ENCODE measurements at regions not wholly inside any gene's neighbourhood (a gene's known extent, or its start where the extent isn't known, plus 50 kb on each side); places are given as distances from the start of the nearest gene placed in this dataset.

DNA sequence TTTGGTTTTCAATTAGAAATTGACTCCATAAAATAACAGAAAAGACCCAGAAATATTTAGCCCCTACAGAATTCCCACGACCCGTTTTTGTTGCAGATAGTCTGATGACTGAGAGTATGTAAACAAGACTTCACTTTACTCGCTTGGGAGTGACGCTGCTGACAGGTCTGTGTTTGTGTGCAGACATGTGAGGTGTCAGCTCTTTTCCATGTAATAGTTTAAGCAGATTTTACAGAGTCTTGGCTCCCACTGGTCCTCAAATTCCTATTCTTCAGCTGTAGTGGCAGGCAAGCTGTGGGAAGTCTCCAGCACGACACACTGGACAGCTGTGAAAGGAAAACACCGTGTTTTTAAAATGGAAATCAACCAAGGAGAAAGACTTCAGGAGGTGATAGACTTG is 455.7 kb downstream of the GABRG1 start:
- TF ChIP-seq, protein P1, sequence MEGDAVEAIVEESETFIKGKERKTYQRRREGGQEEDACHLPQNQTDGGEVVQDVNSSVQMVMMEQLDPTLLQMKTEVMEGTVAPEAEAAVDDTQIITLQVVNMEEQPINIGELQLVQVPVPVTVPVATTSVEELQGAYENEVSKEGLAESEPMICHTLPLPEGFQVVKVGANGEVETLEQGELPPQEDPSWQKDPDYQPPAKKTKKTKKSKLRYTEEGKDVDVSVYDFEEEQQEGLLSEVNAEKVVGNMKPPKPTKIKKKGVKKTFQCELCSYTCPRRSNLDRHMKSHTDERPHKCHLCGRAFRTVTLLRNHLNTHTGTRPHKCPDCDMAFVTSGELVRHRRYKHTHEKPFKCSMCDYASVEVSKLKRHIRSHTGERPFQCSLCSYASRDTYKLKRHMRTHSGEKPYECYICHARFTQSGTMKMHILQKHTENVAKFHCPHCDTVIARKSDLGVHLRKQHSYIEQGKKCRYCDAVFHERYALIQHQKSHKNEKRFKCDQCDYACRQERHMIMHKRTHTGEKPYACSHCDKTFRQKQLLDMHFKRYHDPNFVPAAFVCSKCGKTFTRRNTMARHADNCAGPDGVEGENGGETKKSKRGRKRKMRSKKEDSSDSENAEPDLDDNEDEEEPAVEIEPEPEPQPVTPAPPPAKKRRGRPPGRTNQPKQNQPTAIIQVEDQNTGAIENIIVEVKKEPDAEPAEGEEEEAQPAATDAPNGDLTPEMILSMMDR (IDR thresholded peaks at IDR 0.05) = no peak
- no peak for TF ChIP-seq POLR2AphosphoS5 (IDR thresholded peaks at IDR 0.05)
- no peak for TF ChIP-seq POLR2A (IDR thresholded peaks at IDR 0.05)
- TF ChIP-seq EP300 (IDR thresholded peaks at IDR 0.05) = no peak

All from stomach (tissue), 4 donors.